Subcutaneous abdominal adipose tissue (tissue), 5 donors: ENCODE measurements at regions not wholly inside any gene's neighbourhood (a gene's known extent, or its start where the extent isn't known, plus 50 kb on each side); places are given as distances from the start of the nearest gene placed in this dataset.
A peak's percentile ranks its signal among the peaks of the same experiment; 100 is the strongest.

Source experiments
- H3K27ac ChIP-seq: one replicate; pipeline ENCODE4 v1.7.0; 2013; ENCODE audit warnings: low read depth, mild to moderate bottlenecking, inconsistent platforms, low read length, moderate library complexity
- H3K27me3 ChIP-seq, 5 donors: one replicate each; pipeline ENCODE4 v1.7.0; 2013; ENCODE audit warnings: low read length in 5 of 5, inconsistent platforms in 1 of 5; ENCODE audit not compliant: control insufficient read depth in 5 of 5, insufficient read depth in 4 of 5
- H3K36me3 ChIP-seq, 5 donors: one replicate each; pipeline ENCODE4 v1.7.0; 2013; ENCODE audit warnings: low read length in 5 of 5; ENCODE audit not compliant: control insufficient read depth in 5 of 5, insufficient read depth in 5 of 5
- H3K4me1 ChIP-seq, 5 donors: one replicate each; pipeline ENCODE4 v1.7.0; 2013; ENCODE audit warnings: low read length in 5 of 5, mild to moderate bottlenecking in 3 of 5, moderate library complexity in 1 of 5; ENCODE audit not compliant: control insufficient read depth in 5 of 5, insufficient read depth in 5 of 5
- H3K4me3 ChIP-seq, 5 donors: one replicate each; pipeline ENCODE4 v1.7.0; 2013; ENCODE audit warnings: low read length in 5 of 5, low read depth in 1 of 5
- H3K9ac ChIP-seq, 5 donors: one replicate each; pipeline ENCODE4 v1.7.0; 2013; ENCODE audit warnings: low read length in 5 of 5, mild to moderate bottlenecking in 4 of 5, moderate library complexity in 3 of 5
- H3K9me3 ChIP-seq, 5 donors: one replicate each; pipeline ENCODE4 v1.7.0; 2013; ENCODE audit warnings: low read length in 5 of 5; ENCODE audit not compliant: control insufficient read depth in 5 of 5
- donor health status: healthy.
- donor health status: healthy.
- donor health status: healthy.
- donor health status: healthy.
- donor health status: healthy.

- Histone ChIP-seq H3K36me3 (no peaks in the 10 kb centered on the region), H3K9me3 (peaks cover 0 to 6% (median 3%) of the 10 kb centered on the region in 5 donors), H3K27me3 (no peaks in the 10 kb centered on the region), H3K9ac (no peak overlapping the region), H3K4me3 (no peak overlapping the region), H3K4me1 (peaks cover 0 to 16% (median 5%) of the 10 kb centered on the region in 5 donors), H3K27ac (no peak overlapping the region)
Observed at GRCh38 chr3:99524559-99524958, 113.8 kb upstream of the COL8A1 start.

GRCh38 chr3:99523431-99524127, 114.8 kb upstream of the COL8A1 start:
- no peaks in the 10 kb centered on the region for H3K36me3 ChIP-seq
- no peaks in the 10 kb centered on the region for H3K27me3 ChIP-seq
- no peak overlapping the region for H3K9ac ChIP-seq
- no peak overlapping the region for H3K4me3 ChIP-seq
- H3K9me3 ChIP-seq = peaks cover 0 to 6% (median 3%) of the 10 kb centered on the region in 5 donors
- H3K4me1 ChIP-seq = peaks cover 0 to 16% (median 5%) of the 10 kb centered on the region in 5 donors
- no peak overlapping the region for H3K27ac ChIP-seq

DNA sequence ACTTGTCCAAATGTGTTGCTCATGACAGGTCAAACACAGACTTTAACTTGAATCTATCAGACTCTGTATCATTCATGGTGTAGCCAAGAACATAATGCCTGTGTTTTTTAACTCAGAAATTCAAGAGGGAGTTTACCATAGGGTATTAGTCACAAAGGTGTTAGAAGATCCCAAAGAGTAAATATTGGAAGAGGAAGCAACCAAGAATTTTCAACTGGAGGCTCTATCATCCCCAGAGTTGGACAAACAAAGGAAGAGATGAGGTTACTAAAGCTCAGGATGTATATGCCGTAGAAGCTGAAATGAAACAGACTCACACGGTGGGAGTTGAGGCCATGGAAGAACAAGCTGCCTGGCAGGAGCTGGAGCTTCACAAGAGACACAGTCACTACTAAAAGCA, 116.2 kb upstream of the COL8A1 start:
- Histone ChIP-seq H3K9ac (no peak overlapping the region), H3K9me3 (peaks cover 0 to 6% (median 3%) of the 10 kb centered on the region in 5 donors), H3K36me3 (no peaks in the 10 kb centered on the region), H3K4me1 (peaks cover 0 to 16% (median 5%) of the 10 kb centered on the region in 5 donors), H3K4me3 (no peak overlapping the region), H3K27me3 (no peaks in the 10 kb centered on the region), H3K27ac (no peak overlapping the region)

DNA sequence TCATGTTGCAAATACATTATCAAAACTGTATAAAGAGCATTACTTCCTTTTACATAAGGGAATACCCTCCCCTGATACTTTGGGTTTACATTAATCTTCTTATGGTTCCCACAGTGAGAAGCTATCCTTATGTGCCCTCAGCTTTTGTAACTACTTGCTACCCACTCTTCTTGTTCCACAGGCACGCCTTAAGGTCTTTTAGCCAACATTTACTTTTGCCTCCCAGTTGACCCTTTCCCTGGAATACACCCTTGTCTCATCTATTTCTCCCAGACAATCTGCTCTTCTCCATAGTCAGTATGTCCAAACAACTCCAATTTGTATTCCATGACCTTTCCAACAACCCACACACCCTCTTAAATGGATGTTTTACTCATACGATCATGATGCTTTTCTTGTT, 116.8 kb upstream of the COL8A1 start:
- Histone ChIP-seq H3K36me3 (no peaks in the 10 kb centered on the region), H3K27me3 (no peaks in the 10 kb centered on the region), H3K4me1 (peaks cover 0 to 16% (median 5%) of the 10 kb centered on the region in 5 donors), H3K9me3 (peaks cover 0 to 6% (median 3%) of the 10 kb centered on the region in 5 donors), H3K9ac (no peak overlapping the region), H3K27ac (no peak overlapping the region), H3K4me3 (no peak overlapping the region)

DNA sequence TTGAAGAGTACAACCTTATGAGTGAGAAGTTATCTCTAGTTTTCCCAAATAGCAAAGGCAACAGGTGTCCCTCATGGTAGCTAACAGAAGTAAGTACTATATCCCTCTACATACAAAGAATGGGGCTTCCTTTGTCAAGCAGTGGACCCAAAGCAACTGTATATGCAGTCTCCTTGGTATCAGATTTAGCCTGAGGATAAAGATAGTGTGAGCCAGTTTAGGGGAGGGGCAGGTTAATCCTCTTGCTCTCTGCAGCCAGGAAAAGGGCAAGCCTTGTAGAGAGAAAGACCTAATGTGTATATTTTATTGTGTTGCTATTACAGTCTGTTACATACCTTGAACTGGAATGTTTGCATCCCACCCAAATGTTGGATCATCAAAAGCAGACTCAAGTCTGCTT, 117.9 kb upstream of the COL8A1 start:
- H3K9me3 ChIP-seq = no peaks in the 10 kb centered on the region
- H3K27ac ChIP-seq = no peak overlapping the region
- no peaks in the 10 kb centered on the region for H3K36me3 ChIP-seq
- H3K9ac ChIP-seq = no peak overlapping the region
- peaks cover 0 to 16% (median 5%) of the 10 kb centered on the region in 5 donors for H3K4me1 ChIP-seq
- no peaks in the 10 kb centered on the region for H3K27me3 ChIP-seq
- no peak overlapping the region for H3K4me3 ChIP-seq

DNA sequence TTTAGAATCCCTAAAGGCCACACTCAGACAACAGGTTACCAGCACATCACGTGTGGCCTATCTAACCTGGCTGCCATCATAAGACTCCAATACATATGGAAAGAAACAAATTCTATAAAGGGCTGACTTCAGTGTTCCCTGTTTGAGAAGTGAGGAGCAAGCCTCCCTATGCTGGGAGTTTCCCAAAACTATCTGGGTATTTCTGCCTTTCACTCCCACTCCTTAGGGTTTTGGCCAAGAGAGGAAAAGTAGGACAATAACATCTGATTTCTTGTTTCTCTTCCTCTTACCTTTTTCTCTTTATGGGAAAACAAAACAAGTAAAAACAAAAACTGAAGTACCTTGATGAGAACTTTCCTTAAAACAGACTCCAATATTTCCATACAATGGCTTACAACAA, 121.5 kb upstream of the COL8A1 start:
- Histone ChIP-seq H3K4me1 (peaks cover 0 to 5% (median 0%) of the 10 kb centered on the region in 5 donors), H3K4me3 (no peak overlapping the region), H3K36me3 (no peaks in the 10 kb centered on the region), H3K27me3 (no peaks in the 10 kb centered on the region), H3K9me3 (no peaks in the 10 kb centered on the region), H3K27ac (no peak overlapping the region), H3K9ac (no peak overlapping the region)

DNA sequence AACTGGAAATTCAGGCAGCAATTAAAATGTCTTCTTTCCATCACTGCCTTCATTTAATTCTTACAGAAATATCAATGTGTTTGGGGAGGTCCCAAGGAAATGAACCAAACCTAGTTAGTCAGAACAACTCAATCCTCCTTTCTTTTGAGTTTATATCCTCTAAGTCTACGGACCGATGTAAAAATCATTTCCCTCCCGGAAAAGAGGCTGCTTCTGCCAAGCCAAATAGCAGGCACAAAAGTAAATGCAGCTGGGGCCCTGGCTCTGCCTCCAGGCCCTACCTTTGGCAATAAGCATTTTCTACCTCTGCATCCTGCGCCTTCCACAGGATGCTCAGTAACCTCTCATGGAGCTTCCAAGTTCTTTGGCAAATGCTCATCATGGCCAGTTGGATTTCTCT, 122.5 kb upstream of the COL8A1 start:
- H3K27me3 ChIP-seq = no peaks in the 10 kb centered on the region
- H3K9me3 ChIP-seq = no peaks in the 10 kb centered on the region
- H3K27ac ChIP-seq = no peak overlapping the region
- no peaks in the 10 kb centered on the region for H3K36me3 ChIP-seq
- no peak overlapping the region for H3K4me3 ChIP-seq
- peaks cover 0 to 5% (median 2%) of the 10 kb centered on the region in 5 donors for H3K4me1 ChIP-seq
- no peak overlapping the region for H3K9ac ChIP-seq

DNA sequence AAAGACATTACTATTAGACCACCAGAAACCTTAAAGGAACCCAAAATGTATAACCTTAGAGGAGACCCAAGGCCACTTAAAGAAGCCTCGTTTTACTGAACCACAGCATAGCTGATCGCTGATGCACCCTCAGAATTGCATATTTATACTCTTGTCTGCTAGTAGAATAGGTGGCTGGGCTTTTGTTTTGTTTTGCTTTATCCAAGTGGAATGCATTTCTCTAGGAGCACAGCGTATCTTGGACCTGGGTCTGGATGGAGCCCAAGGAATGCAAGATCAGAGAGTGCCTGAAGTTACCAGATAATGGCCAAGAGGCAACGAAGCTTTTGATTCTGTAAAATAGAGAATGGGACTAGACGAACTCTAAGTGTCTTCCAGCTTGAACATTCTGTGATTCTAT, 129.2 kb upstream of the COL8A1 start:
- Histone ChIP-seq H3K27ac (no peak overlapping the region), H3K27me3 (no peaks in the 10 kb centered on the region), H3K4me3 (no peak overlapping the region), H3K36me3 (no peaks in the 10 kb centered on the region), H3K9ac (no peak overlapping the region), H3K4me1 (peaks cover 1 to 52% (median 45%) of the 10 kb centered on the region in 5 donors), H3K9me3 (no peaks in the 10 kb centered on the region)

DNA sequence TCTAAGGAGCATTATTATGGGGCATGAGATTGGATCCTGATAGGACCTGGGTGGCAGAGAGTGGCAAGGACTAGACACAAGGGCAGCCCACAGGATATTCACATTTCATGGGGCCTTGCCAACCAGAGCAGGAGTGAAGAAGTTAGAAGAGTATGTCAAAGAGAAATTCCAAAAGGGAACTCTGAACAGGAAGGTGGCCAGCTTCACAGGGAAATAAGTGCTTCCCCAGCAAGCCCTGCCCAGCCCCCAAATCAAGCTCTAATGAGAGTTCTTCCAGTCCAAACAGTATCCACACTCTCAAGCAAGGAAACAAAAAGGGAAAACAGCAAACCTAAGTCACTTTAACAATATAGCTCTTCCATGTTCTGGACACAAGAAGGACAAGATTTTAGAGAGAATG, 130.2 kb upstream of the COL8A1 start:
- H3K27me3 ChIP-seq = no peaks in the 10 kb centered on the region
- peak overlapping the region in 3 of 5 donors; percentile 53 to 56 (median 53) for H3K9ac ChIP-seq
- no peaks in the 10 kb centered on the region for H3K9me3 ChIP-seq
- H3K36me3 ChIP-seq = no peaks in the 10 kb centered on the region
- H3K4me3 ChIP-seq = peak overlapping the region in 1 of 5 donors; percentile 19
- peaks cover 5 to 62% (median 55%) of the 10 kb centered on the region in 5 donors for H3K4me1 ChIP-seq
- H3K27ac ChIP-seq = peak overlapping the region; percentile 81

- no peaks in the 10 kb centered on the region for H3K9me3 ChIP-seq
- peak overlapping the region; percentile 90 for H3K27ac ChIP-seq
- no peak overlapping the region for H3K4me3 ChIP-seq
- H3K4me1 ChIP-seq = peaks cover 5 to 62% (median 59%) of the 10 kb centered on the region in 5 donors
- H3K27me3 ChIP-seq = no peaks in the 10 kb centered on the region
- H3K9ac ChIP-seq = peak overlapping the region in 1 of 5 donors; percentile 23
- H3K36me3 ChIP-seq = no peaks in the 10 kb centered on the region
Observed at GRCh38 chr3:99505646-99506269, 132.6 kb upstream of the COL8A1 start.
